A549 (cell line): ENCODE measurements at regions not wholly inside any gene's neighbourhood (a gene's known extent, or its start where the extent isn't known, plus 50 kb on each side); places are given as distances from the start of the nearest gene placed in this dataset.

ENCODE experiments used
- FOSL2 ChIP-seq, 2 experiments: fragments of 450-650 bp in 1 of 2; fragments of >200 bp in 1 of 2; sonication (Bioruptor Twin) in 1 of 2; formaldehyde crosslinking; IDR thresholded peaks; 2 replicates each; pipeline versions ENCODE4 v1.5.0 to v1.6.1; 2016 to 2020; ENCODE audit warnings: mild to moderate bottlenecking in 1 of 2, moderate library complexity in 1 of 2
- PHF8 ChIP-seq: fragments of 200-600 bp; sonication (generic); IDR thresholded peaks from 2 replicates; pipeline ENCODE4 v1.6.1; 2016; ENCODE audit warnings: low read depth, mild to moderate bottlenecking, antibody characterized with exemption, moderate library complexity, borderline replicate concordance
- POLR2A ChIP-seq: IDR thresholded peaks from 2 replicates; pipeline ENCODE4 v1.6.1; 2012; ENCODE audit warnings: mild to moderate bottlenecking, low read length
- POLR2AphosphoS2 ChIP-seq: conservative IDR thresholded peaks from 2 replicates; pipeline ENCODE4 v1.6.1; 2012; ENCODE audit warnings: low read length, improper control_type of control experiment, inconsistent platforms
- RNF2 ChIP-seq: fragments of 200-600 bp; sonication (generic); IDR thresholded peaks from 2 replicates; pipeline ENCODE4 v1.6.1; 2016; ENCODE audit warnings: low read depth, mild to moderate bottlenecking, antibody characterized with exemption, moderate library complexity, borderline replicate concordance
- TF ChIP-seq, protein P1 (sequence below): fragments of >200 bp; sonication (Bioruptor Twin); formaldehyde crosslinking; IDR thresholded peaks from 3 replicates; pipeline ENCODE4 v1.5.1; 2016

DNA sequence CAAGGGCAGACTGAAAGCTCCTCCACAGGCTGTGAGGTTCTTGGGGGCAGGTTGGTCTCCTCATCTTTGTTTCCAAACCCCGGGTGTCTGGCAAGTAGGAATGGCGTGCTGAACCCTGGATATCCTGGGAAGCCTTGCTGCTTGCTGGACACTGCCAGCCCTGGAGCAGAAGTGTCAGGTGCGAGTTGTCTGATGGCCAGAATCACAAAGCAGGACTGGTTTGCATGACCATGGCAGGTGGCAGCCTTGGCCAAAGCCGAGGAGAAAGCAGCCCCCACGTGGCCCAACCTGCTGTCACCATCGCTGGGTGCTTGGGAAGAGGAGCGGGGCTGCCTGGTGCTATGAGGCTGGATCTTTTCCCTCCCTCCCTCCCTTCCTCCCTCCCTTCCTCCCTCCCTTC lies 309.5 kb upstream of the HS6ST1 start:
- TF ChIP-seq PHF8, result no peak
- TF ChIP-seq FOSL2 (IDR thresholded peaks at IDR 0.05), result no peak
- no peak for TF ChIP-seq FOSL2 (CRISPR knock-in tag; IDR thresholded peaks at IDR 0.05)
- TF ChIP-seq, protein P1, sequence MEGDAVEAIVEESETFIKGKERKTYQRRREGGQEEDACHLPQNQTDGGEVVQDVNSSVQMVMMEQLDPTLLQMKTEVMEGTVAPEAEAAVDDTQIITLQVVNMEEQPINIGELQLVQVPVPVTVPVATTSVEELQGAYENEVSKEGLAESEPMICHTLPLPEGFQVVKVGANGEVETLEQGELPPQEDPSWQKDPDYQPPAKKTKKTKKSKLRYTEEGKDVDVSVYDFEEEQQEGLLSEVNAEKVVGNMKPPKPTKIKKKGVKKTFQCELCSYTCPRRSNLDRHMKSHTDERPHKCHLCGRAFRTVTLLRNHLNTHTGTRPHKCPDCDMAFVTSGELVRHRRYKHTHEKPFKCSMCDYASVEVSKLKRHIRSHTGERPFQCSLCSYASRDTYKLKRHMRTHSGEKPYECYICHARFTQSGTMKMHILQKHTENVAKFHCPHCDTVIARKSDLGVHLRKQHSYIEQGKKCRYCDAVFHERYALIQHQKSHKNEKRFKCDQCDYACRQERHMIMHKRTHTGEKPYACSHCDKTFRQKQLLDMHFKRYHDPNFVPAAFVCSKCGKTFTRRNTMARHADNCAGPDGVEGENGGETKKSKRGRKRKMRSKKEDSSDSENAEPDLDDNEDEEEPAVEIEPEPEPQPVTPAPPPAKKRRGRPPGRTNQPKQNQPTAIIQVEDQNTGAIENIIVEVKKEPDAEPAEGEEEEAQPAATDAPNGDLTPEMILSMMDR, result no peak
- TF ChIP-seq POLR2AphosphoS2, result no peak
- no peak for TF ChIP-seq RNF2
- no peak for TF ChIP-seq POLR2A
